Right cardiac atrium (tissue), 5 donors: ENCODE measurements at regions not wholly inside any gene's neighbourhood (a gene's known extent, or its start where the extent isn't known, plus 50 kb on each side); places are given as distances from the start of the nearest gene placed in this dataset.

Experiments
- ATAC-seq, 2 donors: fragments of 200-7000 bp; cut with Tn5 transposase; one replicate each; pipeline versions ENCODE4 v1.8.0 to v1.9.1; 2020; ENCODE audit warnings: moderate library complexity in 2 of 2, mild to moderate bottlenecking in 1 of 2
- DNase-seq, 3 donors: peaks; one replicate each; pipeline ENCODE4 v3.0.0-alpha.2; 2020
- H3K27ac ChIP-seq: one replicate; pipeline ENCODE4 v1.5.1; 2013; ENCODE audit warnings: mild to moderate bottlenecking, low read length, control low read depth, moderate library complexity
- H3K27me3 ChIP-seq: one replicate; pipeline ENCODE4 v1.6.1; 2013; ENCODE audit not compliant: control insufficient read depth, insufficient read depth
- H3K4me1 ChIP-seq: one replicate; pipeline ENCODE4 v1.6.1; 2013; ENCODE audit warnings: low read length; ENCODE audit not compliant: control insufficient read depth, insufficient read depth
- H3K4me3 ChIP-seq: one replicate; pipeline ENCODE4 v1.5.1; 2013; ENCODE audit warnings: low read length, control low read depth
- H3K9me3 ChIP-seq: one replicate; pipeline ENCODE4 v1.6.1; 2013; ENCODE audit warnings: low read length; ENCODE audit not compliant: control insufficient read depth
- WGBS: extraction: QIAGEN DNeasy Blood & Tissue Kit; methylation state at CpG from one replicate; pipeline ENCODE4 v1.1.7; 2013; 5-methylcytosine and 5-hydroxymethylcytosine counted together
- intact Hi-C, 4 donors: fragments of 100-400 bp; cut with DNase I; formaldehyde crosslinking; loops; one replicate each; pipeline versions ENCODE4 v1.11.0 to v1.14.0; 2022 to 2023
- donor health status: healthy with polysubstance abuse.
- donor health status: DM: no; HTN: yes; CAD: no.
- donor health status: DM: no; HTN: no; CAD: no.
- donor health status: DM: no; HTN: yes; CAD: no; lungs with severe emphysema.
- donor health status: DM: yes; HTN: yes; CAD: no.

DNA sequence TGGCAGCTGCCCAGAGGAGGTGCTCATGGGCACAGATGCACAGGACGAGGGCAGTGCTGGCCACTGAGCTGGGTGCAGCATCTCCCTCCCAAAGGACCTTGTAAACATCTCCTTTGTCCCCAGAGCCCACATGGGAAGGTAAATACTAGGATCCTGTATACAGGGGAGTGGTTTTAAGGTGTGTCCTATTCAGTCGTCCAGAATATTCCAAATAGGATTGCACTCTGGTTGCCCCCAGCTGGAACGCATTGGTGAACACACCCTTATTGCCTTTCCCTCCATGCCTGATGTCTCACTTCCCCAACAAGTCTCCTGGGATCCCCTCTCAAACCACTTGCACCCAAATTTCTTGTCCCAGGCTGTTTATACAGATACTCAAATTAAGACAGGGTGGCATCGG, 152.0 kb upstream of the PCBD1 start:
- no peak for DNase-seq
- no peak overlapping the region for H3K4me3 ChIP-seq
- H3K9me3 ChIP-seq, result no peaks in the 10 kb centered on the region
- H3K27ac ChIP-seq, result no peak overlapping the region
- intact Hi-C loops, result no loop called here
- 74% methylated on average over 4 of the region's 4 CpGs for WGBS
- peaks cover 3% of the 10 kb centered on the region for H3K4me1 ChIP-seq
- no peak for ATAC-seq
- H3K27me3 ChIP-seq, result no peaks in the 10 kb centered on the region

DNA sequence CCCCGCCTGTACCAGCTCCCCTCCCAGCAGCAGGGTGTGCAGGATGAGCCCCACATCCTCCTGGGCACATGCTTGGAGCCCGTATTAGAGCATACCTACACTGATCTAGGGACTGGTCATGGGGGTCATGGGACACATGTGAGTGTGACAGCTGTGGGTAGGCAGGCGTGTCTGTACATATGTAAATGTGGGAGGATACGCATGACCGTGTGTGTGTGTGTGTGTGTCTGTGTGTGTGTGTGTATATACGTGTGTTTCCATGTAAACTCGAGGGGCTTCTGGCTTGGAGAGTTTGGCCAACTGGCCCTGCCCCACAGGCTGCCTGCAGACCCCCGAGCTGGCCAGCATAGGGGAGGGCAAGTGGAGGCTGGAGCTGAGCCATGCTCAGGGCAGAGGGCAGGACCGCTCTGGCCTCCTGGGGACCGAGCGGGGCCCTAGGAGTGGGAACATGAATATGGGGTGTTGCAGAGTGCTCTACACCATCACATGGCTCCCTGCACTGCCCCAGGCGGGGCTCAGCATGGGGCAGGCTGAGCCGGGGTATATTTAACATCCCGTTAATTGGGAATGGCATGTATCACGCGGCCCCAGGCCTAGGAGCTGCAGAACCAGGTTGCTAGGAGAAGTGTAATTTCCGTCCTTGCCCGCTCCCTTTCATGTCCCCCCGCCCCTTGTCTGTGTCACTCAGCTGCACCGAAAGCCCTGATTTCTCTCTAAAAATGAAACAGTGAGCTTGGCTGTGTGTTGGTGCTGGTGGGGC, 152.7 kb upstream of the PCBD1 start:
- intact Hi-C loops, result no loop called here
- Histone ChIP-seq H3K27ac (no peak overlapping the region), H3K4me3 (no peak overlapping the region), H3K9me3 (no peaks in the 10 kb centered on the region), H3K27me3 (no peaks in the 10 kb centered on the region), H3K4me1 (peaks cover 3% of the 10 kb centered on the region)
- WGBS, result 67% methylated on average over 20 of the region's 20 CpGs
- no peak for ATAC-seq
- no peak for DNase-seq

DNA sequence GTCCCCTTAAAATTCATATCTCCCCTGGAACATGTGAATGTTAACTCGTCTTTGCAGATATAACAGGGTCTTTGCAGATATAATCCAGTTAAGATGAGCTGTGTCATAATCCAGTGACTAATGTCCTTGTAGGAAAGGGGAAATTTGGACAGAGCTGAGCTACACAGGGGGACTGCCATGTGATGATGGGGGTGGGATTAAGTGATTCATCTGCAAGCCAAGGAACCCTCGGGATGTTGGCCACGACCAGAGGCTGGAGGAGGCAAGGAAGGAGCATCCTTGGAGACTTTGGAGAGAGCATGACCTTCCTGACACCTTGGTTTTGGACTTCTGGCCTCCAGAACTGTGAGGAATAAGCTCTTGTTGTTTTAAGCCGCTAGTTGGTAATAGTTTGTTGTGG, 153.9 kb upstream of the PCBD1 start:
- WGBS, result 57% methylated on average over 4 of the region's 4 CpGs
- intact Hi-C loops, result no loop called here

DNA sequence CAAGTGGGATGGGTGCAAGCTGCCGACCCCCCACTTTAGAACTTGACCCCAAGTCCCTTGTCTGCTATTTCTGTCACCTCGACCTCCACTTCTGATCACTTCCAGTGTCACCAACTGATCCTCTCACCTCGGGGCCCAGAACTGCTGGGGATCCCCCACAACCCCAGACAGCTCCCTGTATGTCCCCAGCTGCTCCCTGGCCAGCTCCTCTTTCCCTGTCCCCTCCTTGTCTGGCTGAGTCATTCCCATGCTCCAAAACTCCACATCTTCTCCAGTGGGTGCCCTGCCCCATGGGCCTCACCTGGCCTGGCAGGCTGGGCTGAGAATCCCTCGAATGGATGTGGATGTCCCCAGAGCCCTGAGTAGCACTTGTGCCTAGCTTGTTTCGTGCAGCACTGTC, 154.3 kb upstream of the PCBD1 start:
- Histone ChIP-seq H3K4me1 (peaks cover 3% of the 10 kb centered on the region), H3K27me3 (no peaks in the 10 kb centered on the region), H3K4me3 (no peak overlapping the region), H3K9me3 (no peaks in the 10 kb centered on the region), H3K27ac (no peak overlapping the region)
- DNase-seq, result no peak
- WGBS, result 82% methylated on average over 5 of the region's 5 CpGs
- intact Hi-C loops, result no loop called here
- ATAC-seq, result no peak

More for the DNA sequence above, 153.9 kb upstream of the PCBD1 start:
- DNase-seq (no peak), ATAC-seq (no peak)
- no peaks in the 10 kb centered on the region for H3K27me3 ChIP-seq
- H3K27ac ChIP-seq, result no peak overlapping the region
- no peak overlapping the region for H3K4me3 ChIP-seq
- peaks cover 3% of the 10 kb centered on the region for H3K4me1 ChIP-seq
- no peaks in the 10 kb centered on the region for H3K9me3 ChIP-seq

DNA sequence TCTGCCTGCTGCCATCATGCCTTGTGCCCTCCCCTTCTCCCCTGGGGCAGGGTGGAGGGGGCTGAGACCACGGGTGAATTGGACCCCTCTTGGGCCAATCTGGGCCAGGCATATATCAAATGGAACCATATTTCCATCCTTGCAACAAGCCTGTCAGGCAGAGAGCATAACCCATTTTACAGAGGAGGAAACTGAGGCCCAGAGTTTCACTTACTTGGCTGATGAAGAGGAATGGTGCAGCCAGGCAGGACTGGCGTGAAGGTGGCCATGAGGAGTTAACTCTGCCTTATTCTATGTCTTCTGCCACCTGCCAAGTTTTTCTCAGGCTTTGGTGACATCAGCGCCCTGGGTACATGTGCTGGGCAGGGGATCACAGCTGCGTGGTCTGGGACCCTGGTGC, 155.5 kb upstream of the PCBD1 start:
- intact Hi-C loops, result no loop called here
- WGBS, result 90% methylated on average over 4 of the region's 4 CpGs
- Histone ChIP-seq H3K4me3 (no peak overlapping the region), H3K4me1 (no peaks in the 10 kb centered on the region), H3K27me3 (no peaks in the 10 kb centered on the region), H3K27ac (no peak overlapping the region), H3K9me3 (no peaks in the 10 kb centered on the region)
- ATAC-seq, result no peak
- DNase-seq, result no peak

DNA sequence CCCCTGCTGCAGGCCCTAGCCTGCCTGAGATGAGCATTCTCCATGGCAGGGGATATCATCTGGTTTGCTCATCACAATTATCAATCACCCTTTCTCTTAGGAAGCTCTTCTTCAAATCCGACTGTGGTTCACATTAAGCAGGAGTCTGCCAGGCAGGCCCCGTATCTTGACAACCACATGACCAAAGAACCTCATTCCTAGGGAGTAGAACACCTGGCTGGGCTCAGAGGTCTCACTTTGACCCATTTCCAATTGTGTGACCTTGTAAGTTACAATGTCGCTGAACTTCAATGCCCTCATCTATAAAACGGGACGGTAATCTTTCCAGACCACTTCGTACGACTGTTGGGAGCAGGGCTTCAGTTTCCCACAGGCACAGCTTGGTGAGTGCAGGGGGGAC, 156.4 kb upstream of the PCBD1 start:
- Histone ChIP-seq H3K27me3 (no peaks in the 10 kb centered on the region), H3K4me1 (no peaks in the 10 kb centered on the region), H3K27ac (no peak overlapping the region), H3K9me3 (no peaks in the 10 kb centered on the region), H3K4me3 (no peak overlapping the region)
- ATAC-seq, result no peak
- DNase-seq, result no peak
- intact Hi-C loops, result no loop called here
- 91% methylated on average over 7 of the region's 7 CpGs for WGBS

DNA sequence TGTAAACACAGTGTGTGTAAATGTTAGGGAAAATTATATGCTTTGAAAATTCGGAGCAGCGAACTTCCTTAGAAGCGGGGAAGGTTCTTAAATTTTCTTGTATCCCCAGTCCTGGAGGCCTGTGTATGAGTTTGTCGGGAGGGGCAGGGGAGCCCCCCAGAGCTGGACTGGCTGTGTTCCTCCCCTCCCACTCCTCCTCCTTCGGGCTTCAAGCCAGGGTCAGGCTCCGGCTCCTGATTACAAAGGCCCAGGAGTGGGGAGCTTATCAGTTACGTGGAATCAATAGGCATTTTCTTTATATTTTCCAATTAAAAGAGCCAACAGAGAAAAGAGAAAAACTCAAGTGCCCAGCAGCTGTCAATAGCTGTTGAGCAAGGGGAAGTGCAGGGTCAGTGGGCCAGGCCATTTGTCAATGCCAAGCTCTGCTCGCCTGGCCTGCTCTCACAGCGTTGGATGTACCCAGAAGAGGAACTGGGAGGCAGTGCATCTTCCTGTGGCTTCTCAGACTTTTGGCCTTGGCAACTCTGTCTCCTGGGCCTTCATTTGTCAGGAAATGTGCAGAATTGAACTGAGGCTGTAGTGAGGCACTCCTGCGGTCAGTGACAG, 156.9 kb upstream of the PCBD1 start:
- Histone ChIP-seq H3K27ac (no peak overlapping the region), H3K4me1 (no peaks in the 10 kb centered on the region), H3K9me3 (no peaks in the 10 kb centered on the region), H3K27me3 (no peaks in the 10 kb centered on the region), H3K4me3 (no peak overlapping the region)
- intact Hi-C loops, result no loop called here
- no peak for DNase-seq
- peak in 1 of 2 donors; percentile 34 for ATAC-seq
- WGBS, result 57% methylated on average over 10 of the region's 10 CpGs

DNA sequence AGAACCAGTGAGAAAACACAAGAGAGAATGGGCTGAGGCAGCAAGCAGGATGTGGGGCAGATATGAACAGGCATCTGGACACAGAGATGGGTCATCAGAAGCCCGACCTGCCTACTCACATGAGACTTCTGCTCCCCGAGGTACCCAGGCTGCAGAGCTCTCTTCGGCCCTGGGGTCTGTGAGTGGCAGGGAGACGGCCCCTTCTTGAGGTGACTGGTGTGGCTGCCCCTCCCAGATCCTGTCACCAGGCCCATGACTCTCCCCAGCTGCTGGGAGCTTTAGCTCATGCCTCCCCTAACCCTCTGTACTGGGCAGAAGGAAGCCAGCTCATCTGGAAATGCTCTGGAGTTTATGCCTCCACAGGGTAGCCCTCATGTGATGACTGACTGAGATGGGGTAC, 157.6 kb upstream of the PCBD1 start:
- Histone ChIP-seq H3K27me3 (no peaks in the 10 kb centered on the region), H3K9me3 (no peaks in the 10 kb centered on the region), H3K27ac (no peak overlapping the region), H3K4me1 (no peaks in the 10 kb centered on the region), H3K4me3 (no peak overlapping the region)
- 52% methylated on average over 4 of the region's 4 CpGs for WGBS
- intact Hi-C loops, result no loop called here
- no peak for ATAC-seq
- no peak for DNase-seq

DNA sequence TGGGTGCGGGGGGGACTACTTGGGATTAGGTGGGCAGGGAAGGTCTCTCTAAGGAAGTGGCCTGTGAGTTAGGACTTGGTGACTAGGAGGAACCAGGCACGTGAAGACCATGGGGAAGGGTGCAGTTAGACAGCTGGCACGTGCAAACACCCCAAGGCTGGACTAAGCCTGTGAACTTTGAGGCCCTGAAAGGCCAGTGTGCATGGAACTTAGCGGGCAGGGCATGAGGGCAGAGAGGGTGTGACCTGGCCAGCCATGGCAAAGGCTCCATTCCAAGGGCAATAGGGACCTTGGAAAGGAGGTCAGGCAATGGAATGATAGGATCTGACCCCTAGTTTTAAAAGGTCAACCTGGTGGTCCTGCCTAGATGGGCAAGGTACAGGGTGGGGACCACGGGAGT, 158.4 kb upstream of the PCBD1 start:
- ATAC-seq, result no peak
- H3K27me3 ChIP-seq, result no peaks in the 10 kb centered on the region
- H3K27ac ChIP-seq, result no peak overlapping the region
- DNase-seq, result no peak
- H3K4me3 ChIP-seq, result no peak overlapping the region
- intact Hi-C loops, result no loop called here
- H3K4me1 ChIP-seq, result no peaks in the 10 kb centered on the region
- 91% methylated on average over 5 of the region's 5 CpGs for WGBS
- no peaks in the 10 kb centered on the region for H3K9me3 ChIP-seq

DNA sequence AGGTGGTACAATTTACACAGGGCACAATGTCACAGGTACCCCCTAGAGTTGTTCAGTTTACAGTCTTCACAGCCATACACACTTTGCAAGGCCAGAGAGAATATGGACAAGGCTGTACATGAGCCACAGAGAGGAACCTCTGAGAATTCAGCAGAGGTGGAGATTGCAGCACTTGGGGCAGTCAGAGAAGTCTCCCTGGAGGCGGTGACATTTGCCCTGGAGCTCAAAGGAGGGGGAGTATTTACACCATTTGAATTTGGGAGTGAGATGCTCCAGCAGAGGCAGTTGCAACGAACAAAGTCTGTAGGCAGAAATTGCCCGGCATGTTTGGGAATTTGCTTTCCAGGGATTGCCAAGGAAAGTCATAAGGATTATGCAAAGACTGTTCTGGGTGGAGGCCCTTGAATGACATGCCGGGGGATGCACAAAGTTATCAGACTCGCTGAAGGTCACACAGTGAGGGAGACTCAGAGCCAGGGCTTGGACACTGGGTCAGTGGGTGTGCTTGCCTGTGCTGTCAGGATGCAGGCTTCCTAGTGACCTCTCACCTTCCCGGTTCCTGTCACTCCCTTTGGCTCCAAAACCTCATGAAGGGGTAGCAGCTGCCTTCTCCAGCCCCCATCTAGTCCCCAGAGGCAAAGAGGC, 160.7 kb upstream of the PCBD1 start:
- no peak overlapping the region for H3K4me3 ChIP-seq
- no peaks in the 10 kb centered on the region for H3K4me1 ChIP-seq
- H3K9me3 ChIP-seq, result no peaks in the 10 kb centered on the region
- intact Hi-C loops, result no loop called here
- no peak overlapping the region for H3K27ac ChIP-seq
- DNase-seq (no peak), ATAC-seq (no peak)
- WGBS, result 57% methylated on average over 6 of the region's 6 CpGs
- no peaks in the 10 kb centered on the region for H3K27me3 ChIP-seq

DNA sequence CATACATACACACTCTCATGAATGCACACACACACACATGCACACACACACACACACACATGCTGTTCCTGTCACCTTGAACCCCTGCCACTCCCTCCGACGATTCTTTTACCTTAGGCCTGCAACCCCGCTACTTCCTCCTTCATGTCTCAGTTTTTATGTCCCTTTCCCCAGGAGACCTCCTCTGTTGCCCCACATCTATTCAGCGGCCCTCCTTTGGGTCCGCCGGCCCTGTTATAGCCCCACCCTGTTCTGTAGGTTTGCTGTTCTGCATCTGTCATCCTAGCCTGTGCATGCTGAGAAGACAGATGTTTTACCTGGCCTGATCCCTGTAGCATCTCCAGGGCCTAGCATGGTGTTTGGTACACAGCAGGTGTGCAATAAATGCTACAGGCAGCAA, 161.6 kb upstream of the PCBD1 start:
- 90% methylated on average over 6 of the region's 6 CpGs for WGBS
- intact Hi-C loops, result no loop called here
- Histone ChIP-seq H3K27ac (no peak overlapping the region), H3K4me3 (no peak overlapping the region), H3K27me3 (no peaks in the 10 kb centered on the region), H3K4me1 (no peaks in the 10 kb centered on the region), H3K9me3 (no peaks in the 10 kb centered on the region)
- DNase-seq (no peak), ATAC-seq (no peak)
